ENCODE measurements at regions not wholly inside any gene's neighbourhood (a gene's known extent, or its start where the extent isn't known, plus 50 kb on each side); places are given as distances from the start of the nearest gene placed in this dataset.

DNA sequence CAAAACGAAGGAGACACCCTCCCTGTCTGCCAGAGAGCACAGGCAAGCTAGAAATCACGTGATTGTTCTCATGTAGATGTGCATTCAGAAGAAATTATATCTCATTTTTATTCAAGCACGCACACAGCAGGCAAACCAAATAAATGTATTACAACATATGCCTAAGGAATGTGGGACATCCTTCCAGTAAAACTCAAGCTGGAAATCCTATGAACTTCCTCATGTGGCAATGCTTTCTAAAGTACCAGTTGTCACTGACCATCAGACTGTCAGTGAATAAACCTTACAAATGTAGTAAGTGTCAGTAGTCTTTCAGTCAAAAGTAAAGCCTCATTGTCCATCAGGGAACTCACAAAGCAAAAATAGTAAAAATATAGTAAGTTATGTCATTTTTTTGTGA lies 350.1 kb upstream of the POM121L12 start:
- TF ChIP-seq POU2F2 (IDR thresholded peaks at IDR 0.05; ENCODE audit: low read depth, low read length) (no peak), POLR2AphosphoS5 (IDR thresholded peaks at IDR 0.05; ENCODE audit: low read depth, low read length) (no peak), POLR2A (IDR thresholded peaks at IDR 0.05; ENCODE audit: low read depth, low read length) (no peak), TAF1 (IDR thresholded peaks at IDR 0.05; ENCODE audit: low read depth, low read length) (no peak)
